ENCODE measurements at regions not wholly inside any gene's neighbourhood (a gene's known extent, or its start where the extent isn't known, plus 50 kb on each side); places are given as distances from the start of the nearest gene placed in this dataset.

DNA sequence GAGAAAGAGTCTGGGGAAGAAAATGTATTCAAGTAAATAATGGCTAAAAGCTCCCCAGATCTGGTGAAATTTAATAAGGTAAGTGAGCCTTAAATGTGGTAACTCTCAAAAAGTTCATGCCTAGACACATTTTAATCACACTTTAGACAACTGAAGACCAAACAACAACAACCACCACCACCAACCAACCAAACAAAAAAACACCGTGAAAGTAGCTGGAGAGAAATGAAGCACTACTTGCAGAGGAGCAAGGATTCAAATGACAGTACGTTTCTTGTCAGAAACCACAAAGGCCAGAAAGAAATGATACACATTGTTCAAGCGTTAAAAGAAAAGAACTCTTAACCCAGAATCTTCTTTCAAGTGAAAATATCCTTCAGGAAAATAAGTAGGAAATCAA is 208.3 kb downstream of the MYRFL start:
- TF ChIP-seq, protein P1, sequence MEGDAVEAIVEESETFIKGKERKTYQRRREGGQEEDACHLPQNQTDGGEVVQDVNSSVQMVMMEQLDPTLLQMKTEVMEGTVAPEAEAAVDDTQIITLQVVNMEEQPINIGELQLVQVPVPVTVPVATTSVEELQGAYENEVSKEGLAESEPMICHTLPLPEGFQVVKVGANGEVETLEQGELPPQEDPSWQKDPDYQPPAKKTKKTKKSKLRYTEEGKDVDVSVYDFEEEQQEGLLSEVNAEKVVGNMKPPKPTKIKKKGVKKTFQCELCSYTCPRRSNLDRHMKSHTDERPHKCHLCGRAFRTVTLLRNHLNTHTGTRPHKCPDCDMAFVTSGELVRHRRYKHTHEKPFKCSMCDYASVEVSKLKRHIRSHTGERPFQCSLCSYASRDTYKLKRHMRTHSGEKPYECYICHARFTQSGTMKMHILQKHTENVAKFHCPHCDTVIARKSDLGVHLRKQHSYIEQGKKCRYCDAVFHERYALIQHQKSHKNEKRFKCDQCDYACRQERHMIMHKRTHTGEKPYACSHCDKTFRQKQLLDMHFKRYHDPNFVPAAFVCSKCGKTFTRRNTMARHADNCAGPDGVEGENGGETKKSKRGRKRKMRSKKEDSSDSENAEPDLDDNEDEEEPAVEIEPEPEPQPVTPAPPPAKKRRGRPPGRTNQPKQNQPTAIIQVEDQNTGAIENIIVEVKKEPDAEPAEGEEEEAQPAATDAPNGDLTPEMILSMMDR (conservative IDR thresholded peaks at IDR 0.05 in 1 of 2, IDR thresholded peaks at IDR 0.05 in 1 of 2; ENCODE audit: extremely low read depth in 1 of 2, insufficient read depth in 1 of 2, low read depth in 1 of 2, low read length in 2 of 2) = no peak
- TF ChIP-seq EZH2 (IDR thresholded peaks at IDR 0.05; ENCODE audit: borderline replicate concordance, low read length) = no peak
